ENCODE measurements at regions not wholly inside any gene's neighbourhood (a gene's known extent, or its start where the extent isn't known, plus 50 kb on each side); places are given as distances from the start of the nearest gene placed in this dataset.

DNA sequence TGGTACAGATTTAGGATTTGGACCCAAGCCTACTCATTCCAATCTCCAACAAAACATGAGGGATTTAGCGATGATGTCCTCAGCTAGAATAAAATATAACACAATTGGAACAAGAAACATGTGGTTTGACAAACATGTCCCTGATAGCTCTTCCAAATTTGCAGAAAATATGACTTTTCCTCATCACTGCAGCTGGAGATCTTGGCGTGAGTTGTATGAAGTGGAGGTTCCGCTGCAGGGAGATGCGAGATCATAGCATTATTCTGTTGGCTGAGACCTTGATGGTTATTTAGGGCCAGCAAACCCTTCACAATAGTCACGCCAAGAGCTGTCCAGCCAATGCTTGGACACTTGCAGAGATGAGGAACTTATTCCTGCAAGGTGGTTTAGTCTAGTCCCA, 413.4 kb upstream of the TBX3 start:
- H3K9me3 ChIP-seq, result no peaks in the 10 kb centered on the region
- no peaks in the 10 kb centered on the region for H3K27me3 ChIP-seq (replicated peaks; ENCODE audit: insufficient read depth)
- ATAC-seq (ENCODE audit: insufficient number of reproducible peaks, low FRiP score, low read depth), result no peak
- no peaks in the 10 kb centered on the region for H3K4me1 ChIP-seq (ENCODE audit: control insufficient read depth in 1 of 2, low read depth in 2 of 2)
- no peaks in the 10 kb centered on the region for H3K36me3 ChIP-seq
- no peak overlapping the region for H3K4me3 ChIP-seq
- no peak for DNase-seq (ENCODE audit: low spot score)
- TF ChIP-seq, protein P1, sequence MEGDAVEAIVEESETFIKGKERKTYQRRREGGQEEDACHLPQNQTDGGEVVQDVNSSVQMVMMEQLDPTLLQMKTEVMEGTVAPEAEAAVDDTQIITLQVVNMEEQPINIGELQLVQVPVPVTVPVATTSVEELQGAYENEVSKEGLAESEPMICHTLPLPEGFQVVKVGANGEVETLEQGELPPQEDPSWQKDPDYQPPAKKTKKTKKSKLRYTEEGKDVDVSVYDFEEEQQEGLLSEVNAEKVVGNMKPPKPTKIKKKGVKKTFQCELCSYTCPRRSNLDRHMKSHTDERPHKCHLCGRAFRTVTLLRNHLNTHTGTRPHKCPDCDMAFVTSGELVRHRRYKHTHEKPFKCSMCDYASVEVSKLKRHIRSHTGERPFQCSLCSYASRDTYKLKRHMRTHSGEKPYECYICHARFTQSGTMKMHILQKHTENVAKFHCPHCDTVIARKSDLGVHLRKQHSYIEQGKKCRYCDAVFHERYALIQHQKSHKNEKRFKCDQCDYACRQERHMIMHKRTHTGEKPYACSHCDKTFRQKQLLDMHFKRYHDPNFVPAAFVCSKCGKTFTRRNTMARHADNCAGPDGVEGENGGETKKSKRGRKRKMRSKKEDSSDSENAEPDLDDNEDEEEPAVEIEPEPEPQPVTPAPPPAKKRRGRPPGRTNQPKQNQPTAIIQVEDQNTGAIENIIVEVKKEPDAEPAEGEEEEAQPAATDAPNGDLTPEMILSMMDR (IDR thresholded peaks at IDR 0.05), result no peak
- H3K27ac ChIP-seq, result no peak overlapping the region

DNA sequence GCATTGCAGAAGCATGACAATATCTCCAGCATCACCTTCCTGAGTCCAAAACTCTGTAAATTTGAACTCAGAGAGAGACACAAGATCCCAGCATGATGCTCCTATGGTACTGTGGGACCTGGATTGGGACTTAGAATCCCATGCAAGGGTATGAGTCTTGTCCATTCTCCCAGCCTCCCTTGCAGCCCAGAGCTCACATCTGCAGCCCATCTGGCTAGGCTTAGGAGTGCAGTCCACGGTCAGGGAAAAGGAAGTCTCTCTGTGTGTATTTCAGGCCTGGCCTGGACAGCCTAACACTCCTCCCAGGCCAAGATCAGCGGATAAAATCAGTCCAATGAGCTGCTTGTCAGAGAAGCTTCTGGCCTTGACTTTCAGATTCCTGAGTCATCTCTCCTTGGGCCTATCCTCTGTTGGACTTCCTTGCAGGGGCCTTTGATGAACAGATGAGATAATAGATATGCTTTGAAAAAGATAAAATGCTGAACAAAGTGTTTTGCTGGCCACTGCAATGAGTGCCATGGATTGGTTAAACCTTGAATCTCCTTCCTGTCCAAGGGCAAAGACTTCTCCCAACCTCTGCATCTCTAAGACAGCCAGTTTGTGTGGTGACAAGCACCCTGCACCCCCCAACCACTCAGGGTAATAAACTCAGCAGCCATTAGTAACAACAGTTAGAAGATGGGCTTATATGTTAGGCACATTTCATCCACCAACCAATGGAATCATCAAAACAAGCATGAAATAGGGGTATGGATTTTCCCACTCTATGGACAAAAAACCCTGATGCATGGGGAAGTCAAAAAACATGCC, 412.8 kb upstream of the TBX3 start:
- ATAC-seq (ENCODE audit: insufficient number of reproducible peaks, low FRiP score, low read depth), result no peak

DNA sequence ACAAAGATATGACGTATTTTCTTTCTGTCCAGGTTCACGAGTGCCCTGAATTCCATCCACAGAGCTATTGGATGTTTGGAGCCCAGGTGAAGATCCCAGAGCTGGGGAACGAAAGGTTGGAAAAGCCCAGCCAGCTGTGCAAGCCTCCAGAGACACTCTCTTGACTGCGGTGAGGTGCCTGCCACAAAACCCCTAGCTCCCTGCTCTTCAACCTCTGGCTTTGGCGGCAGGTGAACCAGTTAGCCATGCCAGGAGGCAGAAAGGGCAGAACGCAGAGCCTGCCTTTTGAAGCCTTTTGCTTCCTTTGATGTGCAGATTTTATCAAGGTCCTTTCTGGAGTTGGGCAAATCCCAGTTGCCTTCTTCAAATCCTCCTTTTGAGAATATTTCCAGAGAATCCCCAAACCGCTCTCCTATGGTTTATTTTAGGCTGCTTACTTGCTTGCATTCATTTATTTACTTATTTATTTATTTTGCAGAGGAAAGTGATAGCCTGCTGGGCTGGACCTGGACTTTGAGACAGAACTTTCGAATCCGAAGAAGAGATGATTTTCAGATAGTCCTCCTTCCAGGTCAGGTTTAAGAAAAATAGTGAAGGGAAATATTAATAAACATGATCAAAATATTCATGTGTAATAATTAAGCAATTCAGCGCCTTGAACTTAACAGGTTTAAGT, 411.2 kb upstream of the TBX3 start:
- no peak for DNase-seq (ENCODE audit: low spot score)
- TF ChIP-seq, protein P1 (IDR thresholded peaks at IDR 0.05), result no peak
- no peaks in the 10 kb centered on the region for H3K36me3 ChIP-seq
- H3K4me1 ChIP-seq (ENCODE audit: control insufficient read depth in 1 of 2, low read depth in 2 of 2), result no peaks in the 10 kb centered on the region
- no peak overlapping the region for H3K4me3 ChIP-seq
- H3K27me3 ChIP-seq (replicated peaks; ENCODE audit: insufficient read depth), result no peaks in the 10 kb centered on the region
- H3K27ac ChIP-seq, result no peak overlapping the region
- no peak for ATAC-seq (ENCODE audit: insufficient number of reproducible peaks, low FRiP score, low read depth)
- no peaks in the 10 kb centered on the region for H3K9me3 ChIP-seq

More for the DNA sequence above, 412.8 kb upstream of the TBX3 start:
- no peak overlapping the region for H3K4me3 ChIP-seq
- no peak overlapping the region for H3K27ac ChIP-seq
- TF ChIP-seq, protein P1 (IDR thresholded peaks at IDR 0.05), result no peak
- H3K27me3 ChIP-seq (replicated peaks; ENCODE audit: insufficient read depth), result no peaks in the 10 kb centered on the region
- no peaks in the 10 kb centered on the region for H3K9me3 ChIP-seq
- no peak for DNase-seq (ENCODE audit: low spot score)
- H3K36me3 ChIP-seq, result no peaks in the 10 kb centered on the region
- H3K4me1 ChIP-seq (ENCODE audit: control insufficient read depth in 1 of 2, low read depth in 2 of 2), result no peaks in the 10 kb centered on the region

DNA sequence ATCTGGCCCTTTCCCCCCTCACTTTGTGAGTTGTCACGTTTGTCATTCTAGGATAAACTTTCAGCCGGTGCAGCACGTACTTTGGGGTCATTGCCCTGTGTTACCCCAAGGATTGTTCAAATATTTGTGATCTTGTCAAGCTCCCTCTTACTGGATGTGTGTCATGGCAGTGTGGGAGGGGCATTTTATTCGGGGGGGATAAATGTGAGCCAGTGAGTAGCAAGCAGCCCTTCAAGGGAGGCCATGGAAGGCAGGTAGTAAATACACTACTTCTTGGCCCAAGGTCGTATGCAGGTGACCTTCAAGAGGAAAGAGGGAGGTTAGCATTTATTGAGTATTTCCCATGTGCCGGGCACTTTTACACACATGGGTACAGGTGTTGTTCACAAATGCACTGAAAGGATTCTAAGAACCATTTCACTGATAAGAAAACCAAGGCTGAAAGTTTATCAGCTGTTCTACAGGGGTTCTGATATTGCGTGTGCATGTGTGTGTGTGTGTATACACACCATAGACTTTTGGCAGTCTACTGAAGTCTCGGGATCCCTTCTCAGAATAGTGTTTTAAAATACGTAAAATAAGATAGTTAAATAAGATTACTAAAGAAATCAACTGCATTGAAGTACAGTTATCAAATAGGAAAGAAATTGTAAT, 410.3 kb upstream of the TBX3 start:
- H3K27ac ChIP-seq, result no peak overlapping the region

More for the DNA sequence above, 410.3 kb upstream of the TBX3 start:
- no peaks in the 10 kb centered on the region for H3K4me1 ChIP-seq (ENCODE audit: control insufficient read depth in 1 of 2, low read depth in 2 of 2)
- TF ChIP-seq, protein P1 (IDR thresholded peaks at IDR 0.05), result no peak
- no peak for ATAC-seq (ENCODE audit: insufficient number of reproducible peaks, low FRiP score, low read depth)
- no peaks in the 10 kb centered on the region for H3K27me3 ChIP-seq (replicated peaks; ENCODE audit: insufficient read depth)
- no peak for DNase-seq (ENCODE audit: low spot score)
- H3K36me3 ChIP-seq, result no peaks in the 10 kb centered on the region
- H3K4me3 ChIP-seq, result no peak overlapping the region
- H3K9me3 ChIP-seq, result no peaks in the 10 kb centered on the region

All from thoracic aorta (tissue), 2 donors.